NCI-H524 (cell line): ENCODE measurements at regions not wholly inside any gene's neighbourhood (a gene's known extent, or its start where the extent isn't known, plus 50 kb on each side); places are given as distances from the start of the nearest gene placed in this dataset.

Experiments
- DNase-seq, 2 experiments: peaks; one replicate each; lab custom pipeline; 2025; lab: John Stamatoyannopoulos, UW

- no peak for DNase-seq
Observed at GRCh38 chr12:17540921-17541320, 549.1 kb downstream of the RERGL start.

- DNase-seq: peak in 1 of 2 experiments; percentile 17
Observed at GRCh38 chr12:17528394-17528793, 561.6 kb downstream of the RERGL start.

- no peak for DNase-seq
Observed at GRCh38 chr12:17527021-17527420, 563.0 kb downstream of the RERGL start.

- DNase-seq: no peak
Observed at GRCh38 chr12:17511369-17511768, 578.6 kb downstream of the RERGL start.

- DNase-seq: no peak
Observed at GRCh38 chr12:17507336-17507735, 582.7 kb downstream of the RERGL start.

GRCh38 chr12:17503742-17504141 is 586.3 kb downstream of the RERGL start:
- DNase-seq: no peak

- no peak for DNase-seq
Observed at GRCh38 chr12:17489452-17489851, 600.5 kb downstream of the RERGL start.

GRCh38 chr12:17478908-17479673 is 610.9 kb downstream of the RERGL start:
- no peak for DNase-seq

- no peak for DNase-seq
Observed at GRCh38 chr12:17470460-17470859, 619.5 kb downstream of the RERGL start.

- DNase-seq: no peak
Observed at GRCh38 chr12:17459214-17459613, 630.8 kb downstream of the RERGL start.

GRCh38 chr12:17456486-17456885 is 633.5 kb downstream of the RERGL start:
- DNase-seq: no peak

- DNase-seq: no peak
Observed at GRCh38 chr12:17438141-17438540, 651.9 kb downstream of the RERGL start.

- no peak for DNase-seq
Observed at GRCh38 chr12:17416748-17417147, 673.2 kb downstream of the RERGL start.

GRCh38 chr12:17414596-17414995 is 675.4 kb downstream of the RERGL start:
- DNase-seq: no peak

GRCh38 chr12:17411662-17412061 is 678.3 kb downstream of the RERGL start:
- DNase-seq: no peak

- DNase-seq: no peak
Observed at GRCh38 chr12:17388679-17389078, 701.3 kb downstream of the RERGL start.

- no peak for DNase-seq
Observed at GRCh38 chr12:17383321-17383720, 706.7 kb downstream of the RERGL start.

GRCh38 chr12:17381211-17381610 is 708.8 kb downstream of the RERGL start:
- no peak for DNase-seq

GRCh38 chr12:17372508-17372907 is 717.5 kb downstream of the RERGL start:
- DNase-seq: peak in 1 of 2 experiments; percentile 42

GRCh38 chr12:17371491-17372215 is 718.3 kb downstream of the RERGL start:
- DNase-seq: no peak

- no peak for DNase-seq
Observed at GRCh38 chr12:17370621-17371020, 719.4 kb downstream of the RERGL start.

GRCh38 chr12:17369556-17369955 is 720.4 kb downstream of the RERGL start:
- DNase-seq: no peak

- DNase-seq: no peak
Observed at GRCh38 chr12:17361224-17361623, 728.8 kb downstream of the RERGL start.
